HL-60 (cell line): ENCODE measurements at regions not wholly inside any gene's neighbourhood (a gene's known extent, or its start where the extent isn't known, plus 50 kb on each side); places are given as distances from the start of the nearest gene placed in this dataset.

ENCODE experiments used
- DNase-seq, 2 experiments: peaks; one replicate each; pipeline ENCODE4 v3.0.0-alpha.2; 2010 to 2020; ENCODE audit warnings: low read depth in 1 of 2, low spot score in 1 of 2
- H3K27ac ChIP-seq: fragments of 250-450 bp; sonication (Bioruptor Pico); replicated peaks from 2 replicates; pipeline ENCODE4 v1.5.1; 2020; ENCODE audit warnings: mild to moderate bottlenecking, moderate library complexity
- H3K27me3 ChIP-seq: fragments of 250-450 bp; sonication (Bioruptor Pico); 2 replicates; pipeline ENCODE4 v1.5.1; 2021; ENCODE audit warnings: mild to moderate bottlenecking, moderate library complexity; ENCODE audit not compliant: insufficient read depth, poor library complexity, severe bottlenecking
- H3K4me3 ChIP-seq: replicated peaks from 2 replicates; pipeline ENCODE4 v1.5.1; 2011; ENCODE audit warnings: mild to moderate bottlenecking, control low read depth, low read length; ENCODE audit not compliant: insufficient read depth
- GABPA ChIP-seq: IDR thresholded peaks from 2 replicates; pipeline ENCODE4 v1.6.1; 2012; ENCODE audit warnings: low read depth
- POLR2AphosphoS5 ChIP-seq: IDR thresholded peaks from 2 replicates; pipeline ENCODE4 v1.6.1; 2012; ENCODE audit warnings: low read depth
- SPI1 ChIP-seq: IDR thresholded peaks from 2 replicates; pipeline ENCODE4 v1.6.1; 2012; ENCODE audit warnings: low read depth, mild to moderate bottlenecking, borderline replicate concordance
- TF ChIP-seq, protein P1 (sequence below): IDR thresholded peaks from 2 replicates; pipeline ENCODE4 v1.6.1; 2012; ENCODE audit warnings: low read depth; ENCODE audit not compliant: insufficient replicate concordance
- TF ChIP-seq, protein P2 (sequence below): IDR thresholded peaks from one replicate; pipeline ENCODE4 v1.5.1; 2011; ENCODE audit warnings: low read length, control low read depth, inconsistent platforms; ENCODE audit not compliant: insufficient read depth

DNA sequence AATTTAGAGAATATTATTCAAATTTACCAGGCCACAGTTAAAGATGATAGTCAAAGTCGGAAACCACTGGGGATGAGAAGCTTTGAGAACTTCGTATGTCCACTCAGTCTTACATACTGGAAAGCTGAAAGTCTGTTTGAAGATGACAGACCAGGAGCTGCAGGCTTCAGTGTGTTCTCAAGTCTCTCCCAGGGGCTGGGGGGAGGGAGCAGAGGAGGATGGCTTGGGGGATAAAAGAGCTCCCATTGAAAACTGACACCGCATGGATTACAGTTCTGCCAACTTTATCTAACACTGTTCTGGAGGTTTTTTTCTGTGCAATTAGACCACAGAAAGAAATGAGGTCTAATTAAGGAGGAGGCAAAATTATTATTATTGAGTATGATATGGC is 170.5 kb upstream of the ALKAL2 start:
- TF ChIP-seq, protein P1, sequence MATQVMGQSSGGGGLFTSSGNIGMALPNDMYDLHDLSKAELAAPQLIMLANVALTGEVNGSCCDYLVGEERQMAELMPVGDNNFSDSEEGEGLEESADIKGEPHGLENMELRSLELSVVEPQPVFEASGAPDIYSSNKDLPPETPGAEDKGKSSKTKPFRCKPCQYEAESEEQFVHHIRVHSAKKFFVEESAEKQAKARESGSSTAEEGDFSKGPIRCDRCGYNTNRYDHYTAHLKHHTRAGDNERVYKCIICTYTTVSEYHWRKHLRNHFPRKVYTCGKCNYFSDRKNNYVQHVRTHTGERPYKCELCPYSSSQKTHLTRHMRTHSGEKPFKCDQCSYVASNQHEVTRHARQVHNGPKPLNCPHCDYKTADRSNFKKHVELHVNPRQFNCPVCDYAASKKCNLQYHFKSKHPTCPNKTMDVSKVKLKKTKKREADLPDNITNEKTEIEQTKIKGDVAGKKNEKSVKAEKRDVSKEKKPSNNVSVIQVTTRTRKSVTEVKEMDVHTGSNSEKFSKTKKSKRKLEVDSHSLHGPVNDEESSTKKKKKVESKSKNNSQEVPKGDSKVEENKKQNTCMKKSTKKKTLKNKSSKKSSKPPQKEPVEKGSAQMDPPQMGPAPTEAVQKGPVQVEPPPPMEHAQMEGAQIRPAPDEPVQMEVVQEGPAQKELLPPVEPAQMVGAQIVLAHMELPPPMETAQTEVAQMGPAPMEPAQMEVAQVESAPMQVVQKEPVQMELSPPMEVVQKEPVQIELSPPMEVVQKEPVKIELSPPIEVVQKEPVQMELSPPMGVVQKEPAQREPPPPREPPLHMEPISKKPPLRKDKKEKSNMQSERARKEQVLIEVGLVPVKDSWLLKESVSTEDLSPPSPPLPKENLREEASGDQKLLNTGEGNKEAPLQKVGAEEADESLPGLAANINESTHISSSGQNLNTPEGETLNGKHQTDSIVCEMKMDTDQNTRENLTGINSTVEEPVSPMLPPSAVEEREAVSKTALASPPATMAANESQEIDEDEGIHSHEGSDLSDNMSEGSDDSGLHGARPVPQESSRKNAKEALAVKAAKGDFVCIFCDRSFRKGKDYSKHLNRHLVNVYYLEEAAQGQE: no peak
- TF ChIP-seq SPI1 (no peak), GABPA (no peak), POLR2AphosphoS5 (no peak)
- TF ChIP-seq, protein P2, sequence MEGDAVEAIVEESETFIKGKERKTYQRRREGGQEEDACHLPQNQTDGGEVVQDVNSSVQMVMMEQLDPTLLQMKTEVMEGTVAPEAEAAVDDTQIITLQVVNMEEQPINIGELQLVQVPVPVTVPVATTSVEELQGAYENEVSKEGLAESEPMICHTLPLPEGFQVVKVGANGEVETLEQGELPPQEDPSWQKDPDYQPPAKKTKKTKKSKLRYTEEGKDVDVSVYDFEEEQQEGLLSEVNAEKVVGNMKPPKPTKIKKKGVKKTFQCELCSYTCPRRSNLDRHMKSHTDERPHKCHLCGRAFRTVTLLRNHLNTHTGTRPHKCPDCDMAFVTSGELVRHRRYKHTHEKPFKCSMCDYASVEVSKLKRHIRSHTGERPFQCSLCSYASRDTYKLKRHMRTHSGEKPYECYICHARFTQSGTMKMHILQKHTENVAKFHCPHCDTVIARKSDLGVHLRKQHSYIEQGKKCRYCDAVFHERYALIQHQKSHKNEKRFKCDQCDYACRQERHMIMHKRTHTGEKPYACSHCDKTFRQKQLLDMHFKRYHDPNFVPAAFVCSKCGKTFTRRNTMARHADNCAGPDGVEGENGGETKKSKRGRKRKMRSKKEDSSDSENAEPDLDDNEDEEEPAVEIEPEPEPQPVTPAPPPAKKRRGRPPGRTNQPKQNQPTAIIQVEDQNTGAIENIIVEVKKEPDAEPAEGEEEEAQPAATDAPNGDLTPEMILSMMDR: no peak
- H3K4me3 ChIP-seq: no peak overlapping the region
- H3K27ac ChIP-seq: no peak overlapping the region
- H3K27me3 ChIP-seq: peaks cover 3% of the 10 kb centered on the region
- no peak for DNase-seq

- TF ChIP-seq, protein P2: no peak
- TF ChIP-seq POLR2AphosphoS5 (no peak), GABPA (no peak), SPI1 (no peak)
- TF ChIP-seq, protein P1: no peak
- no peak overlapping the region for H3K4me3 ChIP-seq
- DNase-seq: no peak
- H3K27me3 ChIP-seq: peaks cover 2% of the 10 kb centered on the region
- H3K27ac ChIP-seq: no peak overlapping the region
These were observed 170.0 kb upstream of the ALKAL2 start for GRCh38 chr2:457792-458424.

- no peak overlapping the region for H3K4me3 ChIP-seq
- DNase-seq: no peak
- H3K27me3 ChIP-seq: peaks cover 2% of the 10 kb centered on the region
- no peak overlapping the region for H3K27ac ChIP-seq
- TF ChIP-seq, protein P1: no peak
- TF ChIP-seq, protein P2: no peak
- TF ChIP-seq GABPA (no peak), POLR2AphosphoS5 (no peak), SPI1 (no peak)
These were observed 169.4 kb upstream of the ALKAL2 start for GRCh38 chr2:457262-457661.
